HG03103 (cell line): ENCODE measurements at regions not wholly inside any gene's neighbourhood (a gene's known extent, or its start where the extent isn't known, plus 50 kb on each side); places are given as distances from the start of the nearest gene placed in this dataset.
A peak's percentile ranks its signal among the peaks of the same experiment; 100 is the strongest.
"Not testable (repeated sequence)": the region's sequence is repeated elsewhere in the genome, so short reads cannot be mapped to it uniquely, and the experiment has no call there.

Source experiments
- ATAC-seq: cut with Tn5 transposase; IDR thresholded peaks from one replicate; pipeline ENCODE4 v1.9.1; 2021; ENCODE audit warnings: low read depth; ENCODE audit not compliant: unreplicated experiment

DNA sequence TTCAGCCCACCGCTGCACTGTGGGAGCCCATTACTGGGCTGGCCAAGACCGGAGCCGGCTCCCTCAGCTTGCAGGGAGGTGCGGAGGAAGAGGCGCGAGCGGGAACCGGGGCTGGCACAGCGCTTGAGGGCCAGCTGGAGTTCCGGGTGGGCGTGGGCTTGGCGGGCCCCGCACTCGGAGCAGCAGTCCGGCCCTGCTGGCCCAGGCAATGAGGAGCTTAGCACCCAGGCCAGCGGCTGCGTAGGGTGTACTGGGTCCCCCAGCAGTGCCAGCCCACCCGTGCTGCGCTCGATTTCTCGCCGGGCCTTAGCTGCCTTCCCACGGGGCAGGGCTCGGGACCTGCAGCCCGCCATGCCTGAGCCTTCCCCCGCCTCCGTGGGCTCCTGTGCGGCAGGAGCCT, 307.8 kb upstream of the DUSP10 start:
- ATAC-seq = not testable (repeated sequence)

DNA sequence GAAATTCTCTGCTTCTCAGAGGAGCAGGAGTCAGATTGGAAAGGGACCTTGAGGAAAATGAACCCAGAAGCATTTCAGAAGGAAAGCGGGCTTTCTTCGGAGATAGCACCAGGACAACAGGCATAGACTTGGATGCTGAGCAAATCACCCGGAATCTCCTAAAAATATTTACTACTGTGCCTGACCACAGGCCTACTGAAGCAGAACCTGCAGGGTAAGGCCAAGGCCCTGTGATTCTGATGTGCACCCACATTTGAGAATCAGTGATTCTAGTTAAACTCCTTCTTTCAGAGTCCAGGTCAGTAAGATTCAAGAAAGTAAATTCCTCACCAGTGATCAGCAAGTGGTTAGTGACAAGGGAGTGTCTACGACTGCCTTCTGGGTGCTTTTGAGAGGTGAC, 307.3 kb upstream of the DUSP10 start:
- no peak for ATAC-seq

DNA sequence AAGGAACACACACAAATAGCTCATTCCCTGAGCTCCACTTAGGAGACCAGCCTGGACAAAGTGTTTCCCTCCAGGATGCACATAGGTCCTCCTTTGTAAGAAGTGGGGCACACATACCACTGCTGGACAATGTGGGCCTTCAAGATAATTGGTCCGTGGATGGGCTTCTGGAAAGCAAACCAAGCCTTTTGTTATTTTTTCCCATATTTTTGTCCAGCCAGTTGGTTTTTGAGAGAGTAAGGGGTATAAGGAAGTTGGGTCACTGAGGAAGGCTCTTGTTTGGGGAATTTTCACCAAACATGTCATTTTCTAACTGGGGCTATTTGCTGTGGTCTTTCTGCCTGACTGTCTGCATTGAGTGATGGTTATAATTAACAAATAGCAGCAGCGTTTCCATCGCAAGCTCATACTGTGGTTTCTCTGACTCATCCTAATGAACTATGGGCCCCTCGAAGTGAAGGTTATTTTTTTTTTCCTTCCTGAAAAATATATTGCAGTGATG, 306.3 kb upstream of the DUSP10 start:
- ATAC-seq = peak; percentile 79

DNA sequence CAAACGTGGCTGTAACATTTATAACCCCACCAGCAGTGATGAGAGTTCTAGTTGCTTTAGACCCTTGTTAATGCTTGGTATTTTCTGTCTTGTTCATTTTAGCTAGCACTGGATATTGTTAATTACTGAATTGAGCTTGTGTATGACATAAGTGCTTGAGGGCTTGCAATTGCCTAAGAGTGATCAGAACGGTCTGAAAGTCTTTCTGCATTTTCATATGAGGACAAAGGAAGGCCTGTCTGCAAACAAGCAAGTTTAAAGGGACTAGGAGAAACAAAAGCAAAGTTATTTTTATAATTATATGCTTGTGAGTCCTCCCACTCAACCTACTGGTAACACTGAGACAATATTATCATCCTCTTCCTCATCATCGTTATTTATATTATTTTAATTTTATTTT, 305.5 kb upstream of the DUSP10 start:
- no peak for ATAC-seq

DNA sequence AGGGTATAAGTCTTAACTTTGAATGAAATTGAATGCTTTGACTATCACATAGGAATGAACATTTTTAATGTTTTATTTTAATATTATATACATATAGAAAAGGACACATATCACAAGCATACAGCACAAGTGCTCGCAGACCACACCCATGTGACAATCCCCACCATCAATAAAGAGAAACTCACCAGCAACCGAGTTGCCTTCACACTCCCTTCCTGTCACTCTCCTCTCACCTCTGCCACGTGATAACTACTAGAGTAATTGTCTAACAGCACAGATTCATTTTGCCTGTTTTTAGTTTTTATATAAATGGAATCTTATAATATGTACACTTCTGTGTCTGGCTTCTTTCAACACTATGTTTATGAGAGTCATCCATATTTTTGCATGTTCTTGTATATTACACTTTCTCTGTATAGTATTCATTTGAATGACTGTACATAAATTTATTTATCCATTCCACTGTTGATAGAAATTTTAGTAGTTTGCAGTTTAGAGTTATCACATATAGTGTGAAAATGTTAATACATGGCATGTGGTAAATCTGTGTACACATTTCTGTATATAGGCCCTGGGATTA, 304.9 kb upstream of the DUSP10 start:
- no peak for ATAC-seq

DNA sequence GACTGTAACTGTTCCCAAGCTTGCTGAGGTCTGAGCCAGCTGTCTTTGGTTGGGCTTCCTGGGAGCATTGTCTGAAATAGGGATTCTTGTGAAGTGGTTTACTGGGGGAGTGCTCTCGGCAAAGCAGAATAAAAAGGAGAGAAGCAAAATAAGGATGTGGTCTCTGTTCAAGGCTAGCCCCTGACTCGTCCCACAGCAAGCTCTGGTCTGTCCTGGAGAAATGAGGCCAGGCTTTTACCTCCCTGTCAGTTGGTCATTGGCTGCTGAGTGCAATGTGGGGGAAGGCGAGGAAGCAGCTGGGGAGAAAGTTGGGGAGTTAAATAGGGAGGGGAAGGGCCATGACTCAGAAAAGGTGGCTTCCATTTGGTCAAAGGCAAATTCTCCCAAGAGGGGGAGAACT, 303.9 kb upstream of the DUSP10 start:
- no peak for ATAC-seq

DNA sequence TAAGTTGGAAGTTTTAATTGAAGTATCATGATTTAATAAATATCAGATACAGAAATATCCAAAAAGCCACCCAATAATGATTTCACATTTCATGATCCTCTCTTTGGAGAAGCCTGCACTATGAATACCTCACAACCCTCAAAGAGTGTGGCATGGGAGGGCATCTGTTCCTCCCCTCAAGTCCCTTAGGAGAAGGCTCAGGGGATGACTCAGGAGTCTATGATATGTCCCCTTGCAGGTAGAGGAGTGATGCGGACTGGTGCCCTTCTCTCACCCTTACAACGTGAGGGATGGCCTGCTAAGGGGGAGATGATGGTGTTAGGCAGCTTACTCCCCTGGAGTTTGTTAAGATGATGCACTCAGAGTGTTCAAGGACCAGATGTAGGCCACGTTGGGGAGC, 303.3 kb upstream of the DUSP10 start:
- no peak for ATAC-seq

DNA sequence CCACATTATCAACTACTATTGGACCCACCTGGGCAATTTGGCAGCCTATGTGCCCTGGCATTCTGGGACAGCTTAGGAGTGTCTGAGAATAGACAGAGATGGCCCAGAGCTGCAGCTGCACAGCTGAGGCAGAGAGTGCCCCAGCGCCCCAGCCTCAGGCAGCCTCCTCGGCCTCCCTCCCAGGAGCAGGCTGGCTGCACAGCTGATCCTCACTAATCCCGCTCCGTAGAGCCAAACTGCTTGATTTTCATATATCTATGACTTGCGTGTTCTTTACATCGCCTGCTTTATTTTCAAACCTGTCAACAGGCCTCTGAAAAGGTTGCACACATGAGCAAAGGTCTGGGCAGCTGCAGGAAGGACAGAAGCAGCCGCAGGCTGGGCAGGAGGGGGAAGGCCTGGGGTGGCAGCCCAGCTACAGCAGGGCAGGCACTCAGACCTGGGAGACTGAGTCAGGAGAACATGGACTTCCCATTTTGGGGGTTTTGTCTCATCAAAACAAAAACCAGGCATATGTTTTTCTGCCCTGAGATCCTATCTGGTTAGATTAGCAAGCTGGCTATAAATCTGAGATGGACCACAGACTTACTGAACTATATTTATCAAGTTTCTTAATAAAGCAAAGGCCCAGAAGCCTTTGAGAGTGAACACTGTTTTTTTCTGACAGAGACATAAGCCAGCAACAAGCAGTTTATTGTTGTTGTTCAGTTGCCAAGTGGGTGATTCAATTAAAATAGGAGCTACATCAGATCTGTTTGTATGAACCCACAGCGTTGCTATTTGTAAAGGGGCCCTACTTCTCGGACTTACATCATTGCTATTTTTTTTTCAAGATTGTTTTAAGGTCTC, 301.8 kb upstream of the DUSP10 start:
- no peak for ATAC-seq

DNA sequence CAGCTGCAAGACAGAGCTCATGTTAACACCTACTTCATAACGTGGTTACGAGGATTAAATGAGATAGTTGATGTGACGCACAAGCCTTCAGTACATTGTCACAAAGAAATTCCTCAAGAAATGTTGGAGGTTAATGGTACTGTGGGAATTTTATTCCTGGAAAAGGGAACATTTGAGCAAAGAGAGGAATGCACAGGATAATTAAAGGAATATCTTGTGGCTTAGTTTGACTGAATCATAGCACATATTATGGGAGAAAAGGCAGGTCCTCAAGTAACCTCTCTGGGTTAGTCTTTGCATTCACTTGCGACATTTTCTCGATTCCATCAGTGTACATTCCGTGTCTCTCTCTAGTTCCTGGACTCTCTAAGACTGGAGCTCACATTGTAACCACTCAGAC, 300.2 kb upstream of the DUSP10 start:
- ATAC-seq = no peak

DNA sequence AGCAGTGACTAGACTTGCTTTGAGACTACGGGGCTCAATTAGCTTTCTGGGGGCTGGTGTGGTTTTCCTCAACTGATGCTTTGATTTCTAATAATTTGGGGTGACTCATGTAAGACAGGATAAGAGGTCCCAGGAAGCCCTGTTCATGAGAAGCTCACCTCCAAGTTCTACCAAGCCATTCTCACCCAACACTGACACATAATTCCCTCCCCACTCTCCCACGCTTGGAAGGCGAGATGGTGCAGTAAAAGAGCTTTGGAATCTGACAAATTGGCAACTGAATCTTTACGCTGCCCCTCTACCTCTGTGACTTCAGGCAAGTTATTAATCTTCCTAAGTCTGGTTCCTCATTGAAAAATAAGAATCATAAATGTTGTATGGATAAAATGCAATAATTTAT, 299.1 kb upstream of the DUSP10 start:
- ATAC-seq = no peak

DNA sequence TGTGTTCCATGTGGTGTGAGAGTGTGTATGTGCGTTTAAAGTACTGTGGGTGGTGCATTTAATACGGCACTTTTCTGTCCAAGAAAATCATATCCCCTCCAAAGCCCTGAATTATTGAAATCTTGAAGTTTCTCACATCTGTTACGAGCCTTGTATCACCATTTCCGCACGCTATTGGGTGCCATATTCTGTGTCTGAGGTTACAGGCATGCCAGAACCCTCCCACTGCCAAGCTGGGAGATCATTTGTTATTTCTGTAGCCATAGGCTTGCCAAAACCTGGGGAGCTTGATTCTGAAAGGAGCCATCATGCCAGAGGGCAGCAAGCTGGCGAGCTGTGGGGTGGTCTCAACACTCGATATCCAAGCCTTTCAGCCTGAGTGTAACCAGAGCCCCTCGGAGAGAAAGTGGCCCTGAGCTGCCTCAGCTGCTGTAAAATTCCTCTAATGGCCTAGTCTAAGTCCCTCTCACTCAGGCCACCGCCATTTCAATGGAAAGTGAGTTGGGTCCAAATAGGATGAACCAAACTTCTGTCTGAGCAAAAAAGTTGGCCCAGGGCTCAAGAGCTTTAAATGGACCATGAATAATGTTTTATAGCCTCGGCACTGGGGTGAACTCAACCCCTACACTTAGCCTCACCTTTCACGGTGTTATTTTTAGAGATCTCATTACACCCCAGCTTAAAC, 298.4 kb upstream of the DUSP10 start:
- ATAC-seq = no peak

DNA sequence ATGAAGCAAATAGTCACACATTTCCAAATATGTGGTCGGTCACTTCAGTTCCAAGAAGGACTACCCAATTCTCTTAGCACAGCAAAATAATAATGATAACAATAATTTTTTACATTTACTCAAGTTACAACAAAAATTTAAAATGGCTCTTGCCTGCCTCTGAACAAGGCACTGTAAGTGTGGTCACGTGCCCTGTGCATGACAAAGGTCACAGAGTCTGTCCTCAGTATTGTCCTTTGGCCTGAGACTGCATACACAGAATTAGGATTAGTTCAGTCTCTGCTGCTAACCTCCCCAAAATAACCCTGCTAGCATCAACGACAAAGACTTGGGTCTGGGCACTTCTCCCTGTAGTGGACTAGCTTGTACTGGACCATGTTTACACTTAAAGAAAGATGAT, 297.1 kb upstream of the DUSP10 start:
- ATAC-seq = no peak

DNA sequence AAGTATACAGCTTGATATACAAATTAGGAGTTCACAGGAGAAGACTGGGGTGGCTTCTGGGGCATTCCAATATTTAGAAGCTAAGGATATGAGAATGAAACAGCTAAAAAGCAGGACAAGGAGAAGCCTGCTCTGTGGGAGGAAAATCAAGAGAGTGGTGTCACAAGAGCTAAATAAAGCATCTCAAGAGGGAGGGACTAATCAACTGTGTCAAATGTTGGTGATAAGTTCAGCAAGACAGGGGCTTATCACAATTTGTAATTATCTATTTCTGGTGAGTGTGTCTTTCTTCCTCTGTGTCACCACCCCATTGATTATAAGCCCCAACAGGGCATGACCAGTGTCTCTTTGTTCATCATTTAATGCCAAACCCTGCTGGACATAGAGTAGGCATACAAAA, 295.8 kb upstream of the DUSP10 start:
- no peak for ATAC-seq

DNA sequence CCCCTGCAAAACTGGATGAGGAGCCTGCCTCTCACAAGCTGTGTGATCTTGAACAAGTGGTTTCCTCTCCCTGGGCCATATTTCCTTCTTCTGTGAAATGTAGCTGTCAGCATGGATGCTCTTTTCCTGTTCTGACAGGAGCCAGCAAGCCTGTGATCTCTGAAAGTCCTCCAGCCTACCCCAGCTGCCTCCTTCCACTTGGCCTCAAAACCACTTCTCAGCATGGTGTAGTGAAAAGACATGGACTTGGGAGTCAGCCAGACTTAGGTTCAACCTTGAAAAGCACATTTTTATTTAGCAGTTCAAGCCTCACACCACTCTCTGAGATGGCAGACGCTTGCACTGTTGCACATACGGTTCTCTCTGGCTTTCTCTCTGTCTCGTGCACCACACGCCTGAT, 292.9 kb upstream of the DUSP10 start:
- ATAC-seq = no peak

DNA sequence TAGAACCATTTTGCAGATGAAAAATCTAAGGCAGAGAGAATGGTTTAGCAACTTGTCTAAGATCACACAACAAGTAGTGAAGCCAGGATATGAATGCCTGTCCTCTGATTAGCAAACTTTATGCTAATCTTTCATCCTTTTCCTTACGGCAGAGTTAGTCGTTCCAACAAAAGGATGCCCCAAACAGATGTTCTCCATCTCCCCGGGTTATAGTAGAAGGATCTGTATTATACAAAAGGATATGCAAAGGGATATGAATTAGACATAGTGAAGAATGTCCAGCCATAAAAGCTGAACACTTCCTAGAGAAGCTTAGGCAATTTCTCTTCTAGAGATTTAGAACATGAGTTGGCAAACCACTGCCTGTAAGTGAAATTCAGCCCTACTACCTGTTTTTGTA, 291.6 kb upstream of the DUSP10 start:
- ATAC-seq = no peak

DNA sequence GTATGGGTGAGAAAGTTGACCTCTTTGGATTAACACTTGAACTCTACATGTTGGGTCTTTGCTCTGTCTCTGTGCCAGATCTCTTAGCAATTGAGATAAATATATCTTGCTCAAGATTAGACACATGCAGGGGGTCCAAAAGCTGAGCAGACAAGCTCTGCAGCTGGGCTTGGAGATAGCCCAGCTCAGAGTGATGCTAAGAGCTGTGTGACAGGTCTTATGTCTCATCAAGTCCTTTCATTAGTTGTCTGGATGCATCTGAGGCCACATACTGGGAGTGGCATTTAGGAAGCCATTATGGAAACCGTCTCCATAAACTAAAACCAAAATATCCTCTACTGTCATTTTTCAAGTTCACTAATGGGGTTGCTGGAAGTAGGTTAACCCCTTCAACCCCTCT, 289.4 kb upstream of the DUSP10 start:
- no peak for ATAC-seq

DNA sequence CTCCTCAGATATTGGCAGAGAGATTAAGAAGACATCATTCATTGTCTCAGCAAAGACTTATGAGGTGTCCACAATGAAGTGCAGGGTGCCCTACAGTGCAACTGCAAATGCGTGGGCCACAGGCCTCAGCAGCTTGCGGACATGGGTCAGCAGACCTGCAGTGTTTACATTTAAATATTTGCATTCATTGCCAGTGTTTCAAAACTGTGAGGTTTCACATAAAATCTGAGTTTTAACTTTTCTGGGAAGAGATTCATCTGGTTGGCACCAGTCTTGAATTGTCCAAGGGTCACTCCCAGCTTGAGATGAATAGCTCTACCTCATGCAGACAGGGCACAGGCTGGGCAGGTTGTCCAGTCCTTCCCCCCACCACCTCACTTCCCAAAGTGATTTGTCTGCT, 286.8 kb upstream of the DUSP10 start:
- no peak for ATAC-seq

DNA sequence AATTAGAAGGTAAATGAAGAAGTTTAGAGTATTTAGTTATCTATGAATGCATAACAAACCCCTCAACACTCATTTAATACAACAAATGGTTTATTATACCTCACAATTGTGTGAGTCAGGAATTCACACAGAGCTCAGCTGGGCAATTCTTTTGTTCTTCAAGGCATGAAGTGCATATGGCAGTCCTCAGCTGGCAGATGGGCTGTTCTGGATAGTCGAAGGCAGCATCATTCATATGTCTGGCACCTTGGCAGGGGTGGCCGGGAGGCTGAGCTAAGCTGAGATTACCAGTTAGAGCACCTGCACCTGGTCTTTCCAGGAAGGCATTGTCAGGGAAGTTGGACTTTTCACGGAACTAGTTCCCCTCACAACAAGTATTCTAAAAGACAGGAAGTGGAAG, 286.2 kb upstream of the DUSP10 start:
- ATAC-seq = no peak

DNA sequence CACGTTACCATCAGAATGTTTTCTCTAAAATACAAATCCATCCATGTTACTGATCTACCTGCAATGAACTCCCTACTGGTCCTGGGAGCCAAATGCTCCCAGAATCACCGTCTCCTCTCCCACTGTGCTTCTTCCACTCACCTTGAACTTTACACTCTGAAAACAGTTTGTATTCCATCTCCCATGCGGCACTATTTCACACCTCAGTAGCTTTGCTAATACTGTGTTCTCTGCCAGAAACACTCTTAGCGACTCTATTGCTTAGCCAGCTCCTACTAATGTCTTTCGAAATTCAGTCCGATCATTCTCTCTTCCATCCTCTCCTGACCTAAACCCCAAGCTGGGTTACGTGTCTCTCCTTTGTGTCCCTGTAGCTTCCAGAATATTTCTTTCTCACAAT, 284.4 kb upstream of the DUSP10 start:
- no peak for ATAC-seq

DNA sequence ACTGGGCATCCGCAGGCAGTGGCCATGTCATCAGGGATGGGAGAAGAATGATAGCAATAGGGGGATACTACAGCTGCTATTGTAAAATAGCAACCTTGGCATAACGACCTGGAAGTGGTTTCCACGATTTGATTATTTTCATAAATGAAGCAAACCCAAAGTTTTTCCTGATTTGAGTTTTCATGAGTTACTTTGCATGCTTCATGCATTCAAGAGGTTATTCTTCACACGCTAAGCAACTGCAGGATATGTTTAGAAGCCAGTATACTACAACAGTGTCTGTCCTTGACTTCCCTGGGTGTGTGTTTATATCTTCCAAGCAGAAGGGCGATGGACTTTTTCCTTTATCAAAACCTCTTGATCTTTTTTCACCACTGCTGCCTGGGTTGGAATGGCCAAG, 281.1 kb upstream of the DUSP10 start:
- ATAC-seq = no peak

DNA sequence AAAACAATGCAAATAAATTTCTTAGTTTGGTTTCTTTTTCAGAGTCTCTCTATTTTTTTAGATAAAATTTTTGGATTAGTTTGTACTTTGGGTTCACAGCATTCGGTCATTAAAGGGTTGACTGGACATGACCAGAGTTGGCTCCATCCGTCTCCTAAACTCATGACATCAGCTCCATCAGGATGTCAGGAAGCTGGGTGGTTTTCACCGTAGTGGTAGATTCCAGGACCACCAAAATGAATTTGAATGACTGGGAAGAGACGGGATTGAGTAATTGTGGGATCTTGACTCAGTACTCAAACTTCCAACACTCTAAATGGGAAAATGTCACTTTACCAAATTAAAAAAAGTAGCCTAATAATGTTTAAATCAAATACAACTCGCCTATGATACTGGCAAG, 279.2 kb upstream of the DUSP10 start:
- ATAC-seq = no peak

DNA sequence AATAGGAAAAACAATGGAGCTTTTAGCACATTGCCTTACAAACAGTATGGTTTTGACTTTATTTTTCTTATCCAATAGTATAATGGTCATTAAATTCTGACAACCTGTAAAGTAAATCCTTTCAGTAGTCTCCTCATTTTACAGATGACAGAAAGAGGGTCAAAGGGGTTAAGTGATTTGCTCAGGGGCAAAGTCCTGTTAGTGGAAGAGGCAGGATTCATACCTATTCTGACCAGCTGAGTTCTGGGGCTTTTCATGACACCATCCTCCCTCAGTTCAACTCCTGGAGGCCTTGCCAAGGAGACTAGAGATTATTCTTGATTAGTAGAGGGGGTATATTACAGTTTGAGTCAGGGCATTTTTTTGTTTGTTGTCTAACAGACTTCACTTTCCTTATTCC, 278.7 kb upstream of the DUSP10 start:
- ATAC-seq = no peak
